Tibial nerve (tissue), 4 donors: ENCODE measurements at regions not wholly inside any gene's neighbourhood (a gene's known extent, or its start where the extent isn't known, plus 50 kb on each side); places are given as distances from the start of the nearest gene placed in this dataset.

Experiments
- DNase-seq, 2 donors: peaks; one replicate each; pipeline ENCODE4 v3.0.0-alpha.2; 2019; ENCODE audit warnings: low spot score in 2 of 2
- H3K27ac ChIP-seq, 4 donors: fragments of 200-600 bp; sonication (generic) in 3 of 4; one replicate each; pipeline ENCODE4 v1.5.1; 2017 to 2019; ENCODE audit warnings: mild to moderate bottlenecking in 1 of 4
- H3K27me3 ChIP-seq, 2 donors: fragments of 200-600 bp; sonication (generic) in 1 of 2; one replicate each; pipeline versions ENCODE4 v1.5.1 to v1.6.0; 2017 to 2019
- H3K36me3 ChIP-seq, 3 donors: fragments of 200-600 bp; sonication (generic); one replicate each; pipeline ENCODE4 v1.5.1; 2018 to 2019
- H3K4me1 ChIP-seq, 4 donors: fragments of 200-600 bp; sonication (generic) in 3 of 4; one replicate each; pipeline ENCODE4 v1.5.1; 2017 to 2019
- H3K4me3 ChIP-seq, 4 donors: fragments of 200-600 bp; sonication (generic) in 3 of 4; one replicate each; pipeline ENCODE4 v1.5.1; 2017 to 2019; ENCODE audit warnings: mild to moderate bottlenecking in 1 of 4, moderate library complexity in 1 of 4
- H3K9me3 ChIP-seq, 4 donors: fragments of 200-600 bp; sonication (generic) in 3 of 4; one replicate each; pipeline ENCODE4 v1.5.1; 2017 to 2019
- CTCF ChIP-seq, 5 experiments: fragments of 200-600 bp in 3 of 5; fragments of 450-650 bp in 2 of 5; sonication (generic) in 3 of 5; IDR thresholded peaks; one replicate each; pipeline ENCODE4 v1.5.1; 2016 to 2019; ENCODE audit warnings: antibody characterized with exemption in 5 of 5, mild to moderate bottlenecking in 3 of 5, moderate library complexity in 2 of 5
- EP300 ChIP-seq, 2 donors: sonication (generic); formaldehyde crosslinking; IDR thresholded peaks; one replicate each; pipeline ENCODE4 v1.6.1; 2017; ENCODE audit warnings: antibody characterized with exemption in 2 of 2, mild to moderate bottlenecking in 1 of 2
- POLR2A ChIP-seq, 2 donors: fragments of 450-650 bp; IDR thresholded peaks; one replicate each; pipeline ENCODE4 v1.6.1; 2017; ENCODE audit warnings: antibody characterized with exemption in 2 of 2, mild to moderate bottlenecking in 2 of 2, moderate library complexity in 2 of 2
- WGBS, 2 donors: methylation state at CpG; one replicate each; pipeline ENCODE4 v1.1.5; 2018; 5-methylcytosine and 5-hydroxymethylcytosine counted together

- no peaks in the 10 kb centered on the region for H3K9me3 ChIP-seq
- TF ChIP-seq CTCF (IDR thresholded peaks at IDR 0.05), result no peak
- TF ChIP-seq EP300 (IDR thresholded peaks at IDR 0.05), result no peak
- no peak for TF ChIP-seq POLR2A (IDR thresholded peaks at IDR 0.05)
- no peaks in the 10 kb centered on the region for H3K27me3 ChIP-seq
- H3K4me1 ChIP-seq, result no peaks in the 10 kb centered on the region
- no peak overlapping the region for H3K4me3 ChIP-seq
- no peak overlapping the region for H3K27ac ChIP-seq
- DNase-seq, result no peak
- 60 to 63% methylated on average over 4 of the region's 4 CpGs for WGBS, 2 donors
- H3K36me3 ChIP-seq, result no peaks in the 10 kb centered on the region
Observed at GRCh38 chr2:102967451-102967850, 205.6 kb downstream of the TMEM182 start.

GRCh38 chr2:102968375-102968774 is 206.5 kb downstream of the TMEM182 start:
- TF ChIP-seq POLR2A (IDR thresholded peaks at IDR 0.05), result no peak
- no peak for TF ChIP-seq CTCF (IDR thresholded peaks at IDR 0.05)
- TF ChIP-seq EP300 (IDR thresholded peaks at IDR 0.05), result no peak
- Histone ChIP-seq H3K4me1 (no peaks in the 10 kb centered on the region), H3K27me3 (no peaks in the 10 kb centered on the region), H3K4me3 (no peak overlapping the region), H3K27ac (no peak overlapping the region), H3K9me3 (no peaks in the 10 kb centered on the region), H3K36me3 (no peaks in the 10 kb centered on the region)
- no peak for DNase-seq
- 81 to 82% methylated on average over 6 of the region's 6 CpGs for WGBS, 2 donors

- TF ChIP-seq CTCF (IDR thresholded peaks at IDR 0.05) (no peak), POLR2A (IDR thresholded peaks at IDR 0.05) (no peak), EP300 (IDR thresholded peaks at IDR 0.05) (no peak)
- Histone ChIP-seq H3K27me3 (no peaks in the 10 kb centered on the region), H3K9me3 (no peaks in the 10 kb centered on the region), H3K27ac (no peak overlapping the region), H3K4me3 (no peak overlapping the region), H3K4me1 (no peaks in the 10 kb centered on the region), H3K36me3 (no peaks in the 10 kb centered on the region)
- DNase-seq, result no peak
- 30 to 36% methylated on average over 6 of the region's 6 CpGs for WGBS, 2 donors
Observed at GRCh38 chr2:102971701-102972100, 209.9 kb downstream of the TMEM182 start.

- no peak for TF ChIP-seq POLR2A (IDR thresholded peaks at IDR 0.05)
- TF ChIP-seq CTCF (IDR thresholded peaks at IDR 0.05), result peak in 1 of 5 experiments; percentile 8
- no peak for DNase-seq
- Histone ChIP-seq H3K27ac (no peak overlapping the region), H3K36me3 (no peaks in the 10 kb centered on the region), H3K9me3 (no peaks in the 10 kb centered on the region), H3K27me3 (no peaks in the 10 kb centered on the region), H3K4me3 (no peak overlapping the region), H3K4me1 (no peaks in the 10 kb centered on the region)
- WGBS, 2 donors, result 37 to 48% methylated on average over 8 of the region's 8 CpGs
Observed at GRCh38 chr2:102975996-102976975, 214.5 kb downstream of the TMEM182 start.

GRCh38 chr2:102977426-102978090 is 215.7 kb downstream of the TMEM182 start:
- H3K27ac ChIP-seq, result no peak overlapping the region
- no peak for DNase-seq
- TF ChIP-seq CTCF (IDR thresholded peaks at IDR 0.05) (no peak), POLR2A (IDR thresholded peaks at IDR 0.05) (no peak), EP300 (IDR thresholded peaks at IDR 0.05) (no peak)
- no peaks in the 10 kb centered on the region for H3K27me3 ChIP-seq
- no peaks in the 10 kb centered on the region for H3K36me3 ChIP-seq
- H3K4me1 ChIP-seq, result no peaks in the 10 kb centered on the region
- 47 to 61% methylated on average over 2 of the region's 2 CpGs for WGBS, 2 donors
- no peaks in the 10 kb centered on the region for H3K9me3 ChIP-seq
- no peak overlapping the region for H3K4me3 ChIP-seq
